ENCODE measurements at regions not wholly inside any gene's neighbourhood (a gene's known extent, or its start where the extent isn't known, plus 50 kb on each side); places are given as distances from the start of the nearest gene placed in this dataset.

DNA sequence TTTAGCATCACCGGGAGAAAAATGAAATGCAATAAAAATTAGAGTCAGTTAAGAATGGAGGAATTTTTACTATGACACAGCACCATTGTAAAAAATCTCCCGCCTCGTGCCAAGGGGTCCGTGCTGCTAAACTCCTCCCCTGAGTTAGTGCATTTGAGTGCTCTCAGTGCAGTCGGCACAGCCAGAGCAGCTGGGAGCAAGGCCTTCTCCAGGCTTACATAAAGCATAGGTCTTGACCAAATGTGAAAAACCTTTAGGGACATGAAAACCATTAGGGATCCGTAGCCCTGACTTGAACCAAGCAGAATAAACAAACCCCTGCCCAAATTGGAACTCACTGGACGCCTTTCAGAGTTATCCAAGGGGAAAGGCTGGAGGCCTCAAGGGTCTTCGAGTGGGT lies 152.6 kb downstream of the PLCE1 start:
- Histone ChIP-seq H3K36me3 (ENCODE audit: control insufficient read depth in 2 of 3, insufficient read depth in 3 of 3, low read length in 3 of 3) (no peaks in the 10 kb centered on the region), H3K27ac (ENCODE audit: low read depth in 2 of 2, low read length in 2 of 2) (no peak overlapping the region), H3K9me3 (ENCODE audit: control insufficient read depth in 2 of 3, insufficient read depth in 1 of 3, low read length in 3 of 3) (peaks cover 0 to 14% (median 4%) of the 10 kb centered on the region in 3 donors), H3K4me3 (ENCODE audit: low read length in 3 of 3) (no peak overlapping the region), H3K27me3 (ENCODE audit: control insufficient read depth, insufficient read depth, low read length) (no peaks in the 10 kb centered on the region), H3K9ac (ENCODE audit: low read length in 3 of 3) (no peak overlapping the region), H3K4me1 (ENCODE audit: control insufficient read depth in 2 of 3, insufficient read depth in 2 of 3, low read depth in 1 of 3, low read length in 3 of 3) (no peaks in the 10 kb centered on the region)
- TF ChIP-seq CTCF (IDR thresholded peaks at IDR 0.05; ENCODE audit: borderline replicate concordance, extremely low read depth, insufficient read depth), result no peak
- FAIRE-seq (no peak), DNase-seq (no peak)
- intact Hi-C loops (cut with DNase I), result no loop called here

GRCh38 chr10:94146746-94147145 lies 153.0 kb downstream of the PLCE1 start:
- Histone ChIP-seq H3K9ac (ENCODE audit: low read length in 3 of 3) (no peak overlapping the region), H3K27ac (ENCODE audit: low read depth in 2 of 2, low read length in 2 of 2) (no peak overlapping the region), H3K9me3 (ENCODE audit: control insufficient read depth in 2 of 3, insufficient read depth in 1 of 3, low read length in 3 of 3) (peaks cover 0 to 14% (median 4%) of the 10 kb centered on the region in 3 donors), H3K36me3 (ENCODE audit: control insufficient read depth in 2 of 3, insufficient read depth in 3 of 3, low read length in 3 of 3) (no peaks in the 10 kb centered on the region), H3K27me3 (ENCODE audit: control insufficient read depth, insufficient read depth, low read length) (no peaks in the 10 kb centered on the region), H3K4me3 (ENCODE audit: low read length in 3 of 3) (no peak overlapping the region), H3K4me1 (ENCODE audit: control insufficient read depth in 2 of 3, insufficient read depth in 2 of 3, low read depth in 1 of 3, low read length in 3 of 3) (no peaks in the 10 kb centered on the region)
- FAIRE-seq, result no peak
- TF ChIP-seq CTCF (IDR thresholded peaks at IDR 0.05; ENCODE audit: borderline replicate concordance, extremely low read depth, insufficient read depth), result no peak
- intact Hi-C loops (cut with DNase I), result no loop called here
- no peak for DNase-seq

- H3K36me3 ChIP-seq (ENCODE audit: control insufficient read depth in 2 of 3, insufficient read depth in 3 of 3, low read length in 3 of 3), result no peaks in the 10 kb centered on the region
- intact Hi-C loops (cut with DNase I), result no loop called here
- no peak overlapping the region for H3K4me3 ChIP-seq (ENCODE audit: low read length in 3 of 3)
- H3K27me3 ChIP-seq (ENCODE audit: control insufficient read depth, insufficient read depth, low read length), result no peaks in the 10 kb centered on the region
- DNase-seq, result no peak
- TF ChIP-seq CTCF (IDR thresholded peaks at IDR 0.05; ENCODE audit: borderline replicate concordance, extremely low read depth, insufficient read depth), result no peak
- H3K27ac ChIP-seq (ENCODE audit: low read depth in 2 of 2, low read length in 2 of 2), result no peak overlapping the region
- no peak overlapping the region for H3K9ac ChIP-seq (ENCODE audit: low read length in 3 of 3)
- FAIRE-seq, result no peak
- no peaks in the 10 kb centered on the region for H3K4me1 ChIP-seq (ENCODE audit: control insufficient read depth in 2 of 3, insufficient read depth in 2 of 3, low read depth in 1 of 3, low read length in 3 of 3)
- peaks cover 0 to 14% (median 4%) of the 10 kb centered on the region in 3 donors for H3K9me3 ChIP-seq (ENCODE audit: control insufficient read depth in 2 of 3, insufficient read depth in 1 of 3, low read length in 3 of 3)
Measured at GRCh38 chr10:94149702-94150101, 156.0 kb downstream of the PLCE1 start.

DNA sequence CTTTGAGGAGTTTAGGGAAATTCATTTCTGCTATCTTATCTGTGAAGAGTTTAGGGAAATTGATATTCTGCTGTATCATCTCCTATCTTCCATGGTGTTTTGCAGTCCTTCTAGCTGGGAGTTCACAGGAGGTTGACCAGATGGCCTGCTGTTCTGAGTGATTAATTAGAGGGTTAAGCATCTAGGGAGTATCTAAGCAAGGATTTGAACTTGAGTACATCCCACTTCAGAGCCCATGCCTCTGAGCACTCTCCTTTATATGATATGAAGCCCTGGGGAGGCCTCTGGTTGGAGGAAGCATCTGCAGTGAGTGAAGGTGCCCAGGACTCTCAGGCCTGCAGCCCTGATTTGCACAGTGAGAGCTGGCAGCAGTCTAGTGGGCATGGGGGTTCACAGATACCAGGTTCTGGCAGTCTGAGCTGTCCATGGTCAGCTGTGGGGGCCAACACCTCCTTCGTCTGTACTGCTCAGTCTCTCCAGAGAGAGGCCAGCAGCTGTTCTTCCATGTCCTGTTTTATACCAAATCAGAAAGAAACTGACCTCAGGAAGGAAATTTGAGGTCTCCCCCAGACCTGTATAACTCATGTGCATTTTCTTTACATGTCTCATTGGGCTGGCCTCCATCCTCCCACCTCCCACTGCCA lies 156.9 kb downstream of the PLCE1 start:
- no peak for DNase-seq
- no peak overlapping the region for H3K27ac ChIP-seq (ENCODE audit: low read depth in 2 of 2, low read length in 2 of 2)
- H3K9ac ChIP-seq (ENCODE audit: low read length in 3 of 3), result no peak overlapping the region
- no peaks in the 10 kb centered on the region for H3K4me1 ChIP-seq (ENCODE audit: control insufficient read depth in 2 of 3, insufficient read depth in 2 of 3, low read depth in 1 of 3, low read length in 3 of 3)
- H3K4me3 ChIP-seq (ENCODE audit: low read length in 3 of 3), result no peak overlapping the region
- no peaks in the 10 kb centered on the region for H3K36me3 ChIP-seq (ENCODE audit: control insufficient read depth in 2 of 3, insufficient read depth in 3 of 3, low read length in 3 of 3)
- H3K27me3 ChIP-seq (ENCODE audit: control insufficient read depth, insufficient read depth, low read length), result no peaks in the 10 kb centered on the region
- intact Hi-C loops (cut with DNase I), result no loop called here
- peaks cover 0 to 11% (median 4%) of the 10 kb centered on the region in 3 donors for H3K9me3 ChIP-seq (ENCODE audit: control insufficient read depth in 2 of 3, insufficient read depth in 1 of 3, low read length in 3 of 3)
- no peak for TF ChIP-seq CTCF (IDR thresholded peaks at IDR 0.05; ENCODE audit: borderline replicate concordance, extremely low read depth, insufficient read depth)
- FAIRE-seq, result no peak
